ENCODE measurements at regions not wholly inside any gene's neighbourhood (a gene's known extent, or its start where the extent isn't known, plus 50 kb on each side); places are given as distances from the start of the nearest gene placed in this dataset.

DNA sequence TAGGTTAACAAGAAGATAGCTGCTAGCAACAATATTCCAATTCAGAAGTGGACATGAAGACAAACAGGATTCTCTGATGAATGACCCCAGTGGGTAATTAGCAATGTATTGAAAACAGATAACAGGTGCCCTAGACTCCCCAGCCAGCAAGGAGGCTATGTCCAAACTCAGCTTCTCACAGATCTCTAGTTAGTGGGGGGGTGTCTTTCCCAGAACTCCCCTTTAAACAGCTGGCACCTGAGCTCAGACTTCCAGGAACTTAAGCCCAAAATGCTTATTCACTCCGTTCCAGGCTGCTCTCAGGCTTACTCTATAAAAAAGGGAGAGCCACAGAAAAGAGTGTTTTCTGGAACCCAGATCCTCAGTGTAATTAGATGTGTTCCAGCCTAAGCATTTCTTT is 423.0 kb upstream of the THBS1 start:
- DNase-seq: no peak

DNA sequence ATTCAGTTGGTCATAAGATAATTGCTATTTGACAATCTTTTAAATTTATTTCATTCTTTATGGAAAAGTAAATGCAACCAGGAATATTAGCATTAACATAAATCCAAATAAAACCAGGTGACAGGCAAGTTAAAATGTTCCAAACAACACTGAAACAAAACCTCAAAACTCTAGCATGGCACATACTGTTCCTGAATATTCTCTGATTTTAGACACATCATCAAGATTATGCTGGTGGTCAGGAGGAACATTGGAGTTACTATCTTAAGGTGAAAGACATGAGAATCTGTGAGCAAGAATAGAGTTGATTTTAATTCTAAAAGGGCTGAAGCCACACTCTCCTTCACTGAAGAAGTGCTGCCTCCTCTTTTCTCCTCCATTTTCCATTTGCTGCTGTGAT is 421.0 kb upstream of the THBS1 start:
- no peak for DNase-seq

DNA sequence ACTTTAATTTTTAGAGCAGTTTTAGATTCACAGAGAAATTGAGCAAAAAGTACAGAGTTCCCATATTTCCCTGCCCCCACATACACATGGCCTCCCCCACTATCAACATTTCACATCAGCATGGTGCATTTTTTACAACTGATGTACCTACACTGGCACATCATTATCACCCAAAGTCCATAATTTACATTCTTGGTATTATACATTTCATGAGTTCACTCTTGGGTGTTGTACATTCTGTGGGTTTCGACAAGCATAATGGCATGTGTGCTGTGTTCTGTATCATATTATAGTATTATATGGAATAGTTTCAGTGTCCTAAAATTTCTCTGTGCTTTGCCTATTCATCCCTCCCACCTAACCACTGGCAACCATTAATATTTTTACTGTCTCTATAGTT is 419.8 kb upstream of the THBS1 start:
- no peak for DNase-seq

DNA sequence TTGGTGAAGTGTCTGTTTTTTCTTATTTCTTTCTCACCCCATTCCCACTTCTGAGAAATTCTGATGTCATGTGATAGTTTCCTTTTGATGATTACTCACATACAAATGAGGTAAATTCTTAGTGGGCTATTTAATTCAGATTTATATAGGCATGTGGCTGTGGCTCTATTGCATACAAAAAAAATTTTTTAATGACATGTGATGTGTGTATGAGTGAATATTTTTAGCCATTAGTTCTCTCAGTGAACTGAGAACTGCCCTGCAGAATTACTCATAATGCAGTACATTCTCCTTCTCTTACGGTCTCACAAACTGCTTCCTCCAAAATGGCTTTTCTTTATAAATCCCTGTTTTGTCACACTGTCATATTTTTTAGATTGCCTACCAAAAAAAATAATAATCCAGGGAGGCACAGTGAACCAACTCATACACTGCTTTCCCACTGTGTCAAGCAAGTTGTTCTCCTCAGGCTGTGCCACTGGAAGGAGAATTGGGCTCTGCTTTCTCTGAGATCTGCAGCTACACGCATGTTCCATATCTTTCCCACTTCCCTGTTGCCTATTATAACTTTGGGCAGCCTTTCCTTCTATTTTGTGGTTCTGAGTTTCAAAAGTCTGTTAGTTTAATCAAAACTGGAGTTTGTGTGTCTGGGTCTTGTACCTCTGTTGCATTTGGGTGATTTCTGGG is 415.7 kb upstream of the THBS1 start:
- DNase-seq: no peak

DNA sequence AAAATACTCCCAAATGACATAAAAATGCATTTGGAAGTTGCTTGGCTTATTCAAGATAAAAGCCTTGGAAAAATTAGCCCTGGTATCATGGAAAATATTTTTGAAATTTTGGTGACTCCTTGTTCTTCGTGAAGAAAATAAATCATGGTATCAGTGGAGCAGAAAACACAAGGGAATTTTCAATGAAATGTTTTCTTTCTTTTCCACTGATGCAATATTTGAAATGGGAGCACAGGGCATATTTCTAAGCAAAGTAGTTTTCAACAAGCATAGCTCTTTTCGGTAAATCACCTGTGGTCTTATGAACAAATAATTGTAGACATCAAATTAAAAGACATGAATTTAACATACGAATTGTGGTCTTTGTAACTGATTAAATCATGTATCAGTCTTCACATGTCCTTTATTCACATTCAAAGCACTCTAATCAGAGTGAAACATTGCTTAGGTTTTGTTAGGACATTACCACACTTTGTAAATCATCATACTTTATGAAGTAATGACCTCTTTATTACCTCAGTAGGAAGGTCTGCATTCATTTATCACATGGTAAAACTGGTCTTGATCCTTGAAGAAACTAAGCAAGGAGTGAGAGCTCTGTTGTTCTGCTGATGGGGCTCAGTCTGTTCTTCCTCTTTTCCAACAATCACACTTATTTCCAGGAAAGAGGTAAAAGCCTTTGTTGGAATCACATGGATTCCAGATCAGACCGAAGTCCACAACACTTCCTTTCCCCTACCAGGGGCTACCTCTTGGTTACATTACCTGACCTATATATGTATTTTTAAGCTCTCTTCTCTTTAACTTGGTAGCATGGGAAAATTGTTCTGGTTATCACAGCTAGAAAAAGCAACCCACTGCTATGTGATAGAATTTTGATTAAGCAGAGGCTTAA is 413.5 kb upstream of the THBS1 start:
- no peak for DNase-seq

DNA sequence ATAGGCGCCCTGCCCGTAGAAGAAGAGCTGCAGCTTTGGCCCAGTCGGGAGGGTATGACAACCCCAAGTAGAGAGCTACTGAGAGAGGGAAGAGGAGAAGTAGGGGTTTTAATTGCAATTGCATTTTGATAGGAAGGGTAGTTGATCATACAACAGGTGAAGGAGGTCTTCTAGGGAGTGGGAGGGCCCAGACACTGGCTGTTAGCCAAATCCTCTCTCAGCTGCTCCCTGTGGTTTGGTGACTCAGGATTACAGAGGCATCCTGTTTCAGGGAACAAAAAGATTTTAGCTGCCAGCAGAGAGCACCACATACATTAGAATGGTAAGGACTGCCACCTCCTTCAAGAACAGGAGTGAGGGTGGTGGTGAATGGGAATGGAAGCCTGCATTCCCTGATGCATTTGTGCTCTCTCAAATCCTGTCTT is 408.9 kb upstream of the THBS1 start:
- DNase-seq: no peak

DNA sequence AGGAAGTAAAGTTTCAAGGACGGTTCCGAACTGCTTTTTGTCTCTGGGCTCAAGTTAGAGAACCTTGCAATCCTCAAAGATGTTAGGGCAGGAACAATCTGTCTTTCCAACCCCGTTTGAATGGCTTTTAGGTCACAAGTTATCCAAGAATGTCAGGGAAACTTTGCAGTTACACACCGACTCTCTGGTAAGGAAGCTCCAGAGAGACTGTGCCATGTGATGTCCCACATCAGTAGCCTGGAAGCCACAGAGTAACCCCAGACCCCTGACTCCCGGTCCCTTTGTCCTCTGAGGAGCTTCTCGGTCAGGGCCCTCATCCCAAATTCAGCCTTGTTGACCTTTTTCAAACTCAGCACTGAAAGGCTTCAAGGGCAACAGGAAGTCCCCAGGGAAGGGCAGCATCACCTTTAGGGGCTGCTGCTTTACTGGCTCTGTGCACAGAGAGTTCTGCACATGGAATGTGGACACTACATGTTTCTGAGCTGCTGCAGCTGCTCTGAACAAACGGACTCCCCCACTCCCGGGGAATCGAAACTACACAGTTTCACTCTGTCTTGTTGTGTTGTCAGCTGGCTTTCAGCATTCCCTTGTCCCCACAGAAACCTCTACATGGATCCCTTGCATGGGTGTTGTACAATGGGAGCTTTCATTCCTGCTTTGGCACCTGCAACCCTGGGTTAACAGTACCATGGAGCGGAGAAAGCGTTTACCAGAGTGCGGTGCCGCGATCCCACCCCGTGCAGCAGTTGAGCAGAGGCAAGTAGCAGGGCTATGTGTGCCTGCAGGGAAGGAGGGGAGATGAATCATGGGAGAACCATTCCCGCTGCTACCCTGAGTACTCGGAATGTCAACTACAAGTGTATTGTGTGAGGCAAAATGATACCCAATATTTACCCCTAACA is 408.2 kb upstream of the THBS1 start:
- no peak for DNase-seq

DNA sequence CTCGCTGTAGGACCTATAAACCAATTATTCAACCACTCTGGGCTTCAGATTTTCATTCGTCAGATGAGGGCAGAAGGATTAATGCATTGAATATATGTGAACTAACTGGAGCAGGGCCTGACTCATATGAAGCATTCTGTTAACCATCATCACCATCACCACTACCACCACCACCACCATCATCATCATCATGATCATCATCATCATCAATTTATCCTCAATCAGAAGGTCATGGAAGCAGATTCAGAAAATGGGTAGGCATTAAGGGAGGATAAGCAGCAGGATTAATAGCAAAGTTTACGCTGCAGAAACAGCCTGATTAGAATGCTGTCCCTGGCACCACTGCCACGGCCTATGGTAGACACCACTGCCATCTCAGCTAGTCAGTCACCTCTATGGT is 407.5 kb upstream of the THBS1 start:
- no peak for DNase-seq

DNA sequence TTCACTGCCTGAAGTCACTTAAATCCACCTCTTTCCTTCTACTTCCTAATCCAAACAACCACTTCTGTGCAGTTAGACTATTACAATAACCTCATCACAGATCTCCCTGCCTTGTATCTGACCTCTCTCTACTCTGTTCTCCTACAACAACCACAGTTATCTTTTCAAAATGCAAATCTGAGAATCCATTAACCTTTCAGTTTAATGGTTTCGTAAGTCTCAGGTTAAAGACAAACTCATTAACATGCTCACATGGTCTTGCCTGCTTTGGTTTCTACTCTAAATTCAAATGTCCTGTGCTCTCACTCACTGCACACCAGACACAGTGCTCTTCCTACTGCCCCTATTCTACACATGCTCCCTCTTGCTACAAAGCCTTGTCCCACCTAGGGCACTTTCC is 406.5 kb upstream of the THBS1 start:
- no peak for DNase-seq

DNA sequence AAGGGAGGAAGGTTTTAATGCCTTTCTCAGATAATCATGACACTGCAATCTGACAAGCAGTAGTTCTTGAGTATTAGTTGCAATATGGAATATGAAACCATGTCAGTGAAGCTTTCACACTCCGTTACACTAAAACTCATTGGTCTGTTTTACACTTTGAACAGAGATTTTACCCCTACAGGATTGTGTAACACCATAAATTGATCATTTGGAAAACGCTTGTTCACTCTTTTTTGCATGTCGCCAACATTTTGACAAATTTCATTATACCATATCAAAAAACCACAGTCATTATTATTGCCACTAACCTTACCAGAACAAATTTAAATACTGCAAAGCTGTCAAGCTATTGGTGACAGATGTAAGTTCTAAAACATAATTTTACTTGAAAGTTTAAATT is 404.8 kb upstream of the THBS1 start:
- DNase-seq: no peak

DNA sequence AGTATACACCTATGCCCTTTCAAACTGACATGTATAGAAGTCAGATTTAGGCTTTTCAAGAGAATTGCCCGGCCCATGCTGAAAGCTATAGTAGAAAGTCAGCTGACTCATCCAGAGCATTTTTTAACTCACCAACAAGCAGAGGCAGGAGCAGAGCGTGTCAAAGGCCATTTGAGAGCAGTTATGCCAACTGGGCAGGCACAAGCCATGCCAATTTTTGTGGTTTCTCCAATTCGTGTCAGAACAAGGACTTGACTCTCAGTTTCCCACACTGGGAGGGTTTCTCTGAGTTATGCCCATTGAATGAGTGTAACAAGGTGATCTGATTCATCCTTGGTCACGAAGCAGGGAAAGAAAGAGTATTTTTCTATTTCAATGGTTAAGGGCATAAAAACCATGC is 403.3 kb upstream of the THBS1 start:
- no peak for DNase-seq

DNA sequence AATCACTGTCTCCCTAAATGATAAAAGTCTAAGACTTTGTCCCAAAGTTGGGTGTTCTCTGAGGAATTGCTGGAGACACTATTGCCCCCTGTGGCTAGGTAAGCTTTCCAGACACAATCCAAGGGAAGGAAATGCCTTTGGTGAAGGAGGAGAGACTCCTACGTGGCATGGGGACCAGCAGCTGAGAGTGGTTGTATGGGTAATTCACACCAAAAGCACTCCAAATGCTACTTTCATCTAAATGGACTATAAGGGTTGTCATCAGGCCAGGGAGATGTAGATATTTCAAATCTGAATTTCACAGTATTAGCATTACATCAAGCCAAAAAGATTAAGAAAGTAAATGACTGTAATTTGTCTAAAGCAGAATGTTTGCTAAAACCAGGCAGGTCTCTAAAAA is 400.8 kb upstream of the THBS1 start:
- no peak for DNase-seq

DNA sequence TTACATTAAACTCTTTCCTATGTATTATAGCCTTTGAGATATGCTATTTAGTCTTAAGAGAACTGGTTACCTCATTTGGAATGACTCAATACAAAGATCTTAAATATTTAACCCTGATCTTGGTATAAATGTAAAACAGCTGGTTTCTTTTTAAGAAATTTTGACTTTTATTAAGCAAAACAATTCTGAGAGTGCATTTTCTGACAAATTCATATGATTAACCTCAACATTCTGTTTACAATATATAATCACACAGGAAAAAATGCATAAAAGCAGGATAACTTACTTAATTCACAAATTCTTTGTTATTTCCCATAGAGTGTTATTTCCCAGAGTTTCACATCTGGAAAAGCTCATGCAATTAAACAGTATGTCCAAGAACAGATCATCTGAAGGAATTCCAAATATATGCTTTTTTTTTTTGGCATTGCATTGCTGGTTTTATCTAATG is 400.4 kb upstream of the THBS1 start:
- DNase-seq: no peak

DNA sequence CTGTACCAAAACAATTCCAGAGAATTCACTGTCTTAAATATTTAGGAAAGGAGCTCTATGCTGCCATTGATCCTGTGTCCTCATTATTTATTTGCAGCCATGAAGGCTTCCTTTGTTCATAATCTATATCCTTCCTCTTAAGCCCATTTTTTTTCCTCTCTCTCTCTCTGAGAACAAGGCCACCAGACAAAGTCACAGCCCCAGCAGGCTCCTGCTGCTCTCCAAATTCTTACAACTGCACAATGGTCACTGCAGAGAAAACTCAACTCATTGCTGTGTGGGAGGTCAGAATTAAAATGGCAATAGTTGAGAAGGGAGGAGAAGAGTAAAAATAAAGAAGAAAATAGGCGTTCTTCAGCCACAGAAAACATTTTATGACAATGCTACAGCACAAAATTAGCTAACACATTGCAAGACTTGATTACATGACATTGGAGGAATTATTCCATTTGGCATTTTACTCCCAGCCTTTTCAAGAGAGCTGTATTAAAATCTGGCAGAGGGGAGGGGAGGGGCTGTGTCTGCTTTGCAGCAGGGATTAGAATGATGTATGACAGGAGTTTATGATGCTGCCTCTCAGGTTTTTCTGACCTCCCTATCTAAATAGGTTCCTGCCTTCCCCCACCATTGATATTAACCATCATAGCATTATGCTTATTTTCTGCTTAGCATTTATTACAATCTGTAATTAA is 399.7 kb upstream of the THBS1 start:
- DNase-seq: no peak

DNA sequence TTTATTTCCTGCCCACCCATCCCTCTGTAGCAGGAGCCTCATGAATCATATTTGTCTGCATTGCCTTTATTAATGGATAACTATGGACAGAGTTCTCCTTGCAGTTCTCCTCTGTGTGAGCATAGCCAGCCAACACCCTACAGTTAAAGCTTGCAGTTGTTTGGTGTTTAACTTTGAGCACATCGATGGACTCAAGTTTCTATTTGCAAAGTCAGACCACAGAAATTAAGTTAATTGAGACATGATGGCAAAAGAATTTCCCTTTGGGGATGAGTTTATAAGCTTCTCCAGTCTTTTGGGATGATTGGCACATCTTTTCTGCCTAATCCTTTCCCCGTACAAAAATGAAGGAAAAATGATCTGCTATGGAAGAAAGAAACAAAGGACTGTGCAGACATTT is 398.9 kb upstream of the THBS1 start:
- no peak for DNase-seq

DNA sequence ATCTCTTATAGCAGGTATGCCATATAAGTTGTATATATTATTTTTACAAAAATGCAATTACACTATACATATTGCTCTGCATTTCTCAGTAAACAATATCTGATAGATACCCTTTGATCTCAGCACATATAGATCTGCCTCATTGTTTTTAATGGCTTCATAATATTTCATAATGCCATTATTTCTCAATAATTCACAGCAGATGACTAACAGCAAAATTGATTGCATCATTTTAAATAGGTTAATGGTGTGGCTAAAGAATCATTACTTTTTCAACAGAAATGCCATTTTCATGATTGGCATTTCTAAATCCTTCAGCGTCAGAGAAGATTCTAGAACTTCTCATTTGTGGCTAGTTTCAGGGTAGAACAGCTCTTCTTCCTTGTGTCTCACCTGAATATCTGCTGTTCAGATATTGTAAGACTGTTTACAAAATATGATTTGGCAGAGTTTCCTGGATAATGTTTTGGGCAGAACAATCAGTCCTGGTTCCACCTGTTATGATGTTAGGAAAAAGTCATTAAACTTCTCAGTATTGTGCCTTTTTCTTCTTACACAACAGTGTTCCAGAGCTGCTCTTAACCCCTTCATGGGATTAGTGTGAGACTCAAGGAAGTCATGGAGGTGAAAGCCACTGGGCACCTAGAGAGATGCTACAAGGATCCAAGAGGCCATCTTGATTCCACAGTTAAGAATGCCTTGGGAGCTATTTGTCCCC is 397.6 kb upstream of the THBS1 start:
- DNase-seq: no peak

DNA sequence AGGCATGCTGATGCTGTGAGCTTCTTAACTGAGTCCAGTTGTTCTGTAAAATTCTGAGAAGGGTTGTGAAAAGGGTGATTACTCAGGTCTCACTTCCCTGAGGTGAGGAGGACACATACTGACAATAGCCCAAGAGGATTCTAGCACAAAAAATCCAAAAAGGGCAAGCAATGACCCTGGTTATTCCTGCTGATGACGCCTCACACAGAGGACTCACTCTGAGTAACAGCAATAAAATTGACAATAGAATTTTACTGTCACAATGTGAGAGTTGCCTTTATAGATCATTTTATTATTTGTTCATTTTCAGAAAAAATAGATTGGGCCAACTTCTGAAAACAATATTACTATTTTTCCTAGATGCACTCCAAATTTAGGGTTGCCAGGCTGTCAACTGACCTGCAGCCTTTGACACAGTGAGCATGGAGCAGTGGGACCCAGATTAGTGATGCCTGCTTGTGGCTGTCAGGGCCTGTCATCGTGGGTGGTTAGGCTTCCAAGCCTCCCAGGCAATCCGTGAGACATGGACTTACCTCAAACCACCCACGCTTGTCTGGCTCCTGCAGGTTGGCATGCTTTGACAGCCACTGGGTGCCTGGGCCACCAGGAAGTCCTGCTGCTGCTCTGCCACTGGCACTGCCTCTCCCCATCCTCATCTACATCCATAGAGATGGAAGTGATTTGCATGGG is 396.0 kb upstream of the THBS1 start:
- no peak for DNase-seq

DNA sequence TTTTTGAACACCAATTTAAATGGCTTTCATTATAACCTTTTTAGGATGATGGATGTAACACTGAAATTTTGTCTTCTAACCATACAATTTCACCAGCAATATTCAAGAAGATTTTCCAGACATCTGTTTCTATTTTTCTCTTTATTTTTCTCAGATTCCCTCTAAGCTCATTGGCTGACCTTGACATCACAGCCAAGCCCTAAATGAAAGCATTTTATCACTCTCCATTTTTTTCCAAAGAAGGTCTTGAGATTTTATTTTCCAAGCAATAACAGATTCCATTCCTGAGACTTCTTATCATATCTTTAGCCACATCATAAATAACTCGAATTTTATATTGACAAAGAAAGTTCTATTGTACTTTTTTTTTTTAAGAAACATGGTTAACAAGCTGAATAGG is 392.6 kb upstream of the THBS1 start:
- DNase-seq: no peak

DNA sequence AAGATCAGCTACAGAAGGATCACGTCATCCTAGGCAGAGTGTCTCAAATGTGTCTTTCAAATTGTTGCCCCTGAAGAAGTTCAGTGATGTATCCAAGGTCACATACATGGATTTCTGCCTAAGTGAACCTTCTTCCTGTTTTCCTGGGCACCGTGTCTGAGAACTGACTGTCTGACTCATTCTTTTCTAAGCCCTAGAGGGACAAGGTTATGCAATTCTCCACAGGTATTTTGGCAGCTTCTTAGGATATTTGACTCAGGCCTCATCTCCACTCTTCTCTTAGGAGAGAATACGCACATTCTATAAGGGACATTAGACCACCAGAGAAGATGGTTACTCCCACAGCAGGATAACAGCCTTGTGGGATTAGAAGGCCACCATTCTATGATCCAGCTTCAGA is 391.9 kb upstream of the THBS1 start:
- DNase-seq: no peak

DNA sequence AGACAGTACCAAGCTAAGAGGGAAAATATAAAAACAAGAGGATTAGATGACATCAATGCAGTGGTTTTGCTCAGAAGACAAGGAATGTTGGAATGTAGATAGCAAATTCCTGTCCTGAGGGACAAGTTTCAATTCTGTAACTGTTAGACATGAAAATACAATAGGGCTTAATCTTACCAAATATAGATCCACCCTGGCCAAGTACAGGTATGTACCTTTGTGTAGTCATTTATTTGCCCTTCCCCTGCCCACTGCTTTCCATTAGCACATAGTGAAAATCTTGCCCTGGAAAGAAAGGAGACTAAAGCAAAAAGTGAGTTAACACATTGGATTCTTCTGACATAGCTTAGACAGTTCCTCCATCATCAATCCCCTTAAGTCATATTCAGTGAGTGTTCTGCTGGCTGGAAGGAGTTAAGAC is 389.0 kb upstream of the THBS1 start:
- no peak for DNase-seq

DNA sequence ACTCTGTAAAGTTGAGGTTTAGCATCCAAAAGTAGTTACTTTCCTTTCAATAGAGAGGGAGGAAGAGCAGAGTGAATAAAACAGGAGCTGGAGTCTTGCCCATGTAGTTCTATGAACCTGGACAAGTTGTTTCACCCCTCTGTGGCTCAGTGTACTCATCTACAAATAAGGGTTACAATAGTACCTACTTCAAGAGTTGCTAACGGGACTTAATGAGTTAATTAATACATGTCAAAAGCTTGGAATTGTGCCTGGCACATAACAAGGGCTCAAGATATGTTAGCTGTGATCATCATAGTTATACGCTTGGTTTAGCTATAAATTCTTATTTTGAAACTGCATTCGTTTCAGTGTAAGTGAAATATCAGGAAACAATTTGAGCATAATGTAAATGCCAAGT is 388.5 kb upstream of the THBS1 start:
- no peak for DNase-seq
